NCI-H187 treated with DMSO at 0.1 percent for 48 hours (cell line): ENCODE measurements at regions not wholly inside any gene's neighbourhood (a gene's known extent, or its start where the extent isn't known, plus 50 kb on each side); places are given as distances from the start of the nearest gene placed in this dataset.
"Not testable (repeated sequence)": the region's sequence is repeated elsewhere in the genome, so short reads cannot be mapped to it uniquely, and the experiment has no call there.

Experiments
- DNase-seq: peaks from one replicate; lab custom pipeline; 2025; lab: John Stamatoyannopoulos, UW

DNA sequence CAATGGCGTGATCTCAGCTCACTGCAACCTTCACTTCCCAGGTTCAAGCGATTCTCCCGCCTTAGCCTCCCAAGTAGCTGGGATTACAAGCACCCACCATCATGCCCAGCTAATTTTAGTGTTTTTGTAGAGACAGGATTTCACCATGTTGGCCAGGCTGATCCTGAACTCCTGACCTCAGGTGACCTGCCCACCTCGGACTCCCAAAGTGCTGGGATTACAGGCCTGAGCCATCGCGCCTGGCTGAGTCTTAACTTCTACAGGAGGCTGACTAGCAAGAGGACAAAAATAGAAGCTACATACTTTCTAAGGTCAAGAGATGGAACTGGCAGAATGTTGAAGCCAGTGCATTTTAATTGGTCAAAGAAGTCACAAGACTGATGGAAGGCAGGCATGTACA lies 2296.2 kb upstream of the RAG2 start:
- not testable (repeated sequence) for DNase-seq

DNA sequence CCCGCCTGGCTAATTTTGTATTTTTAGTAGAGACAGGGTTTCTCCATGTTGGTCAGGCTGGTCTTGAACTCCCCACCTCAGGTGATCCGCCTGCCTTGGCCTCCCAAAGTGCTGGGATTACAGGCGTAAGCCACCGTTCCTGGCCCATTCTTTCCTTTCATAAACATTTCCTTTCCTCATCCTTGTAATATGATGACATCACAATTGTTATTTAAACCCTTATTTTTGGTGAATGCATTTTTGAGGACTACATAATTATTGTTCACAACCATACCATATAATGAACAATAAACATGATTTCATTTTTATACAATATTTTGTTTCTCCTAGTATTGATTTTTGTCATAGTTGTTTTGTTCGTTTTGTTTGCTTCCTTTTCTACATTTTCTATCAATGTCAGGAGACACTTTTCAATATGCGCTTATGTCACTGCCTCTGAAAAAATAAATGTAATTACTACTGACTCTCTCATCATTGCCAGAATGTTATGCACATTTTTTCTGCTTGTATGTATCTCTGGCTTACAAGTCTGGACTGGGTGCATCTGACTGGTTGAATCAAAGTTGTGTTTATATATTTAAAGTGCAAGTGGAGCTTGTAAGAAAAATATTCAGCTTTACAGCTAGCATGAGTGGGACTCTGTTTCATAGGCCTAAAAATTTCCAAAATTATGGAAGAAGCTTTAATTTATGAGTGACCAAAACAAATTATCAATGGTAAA lies 2286.3 kb upstream of the RAG2 start:
- DNase-seq: no peak

DNA sequence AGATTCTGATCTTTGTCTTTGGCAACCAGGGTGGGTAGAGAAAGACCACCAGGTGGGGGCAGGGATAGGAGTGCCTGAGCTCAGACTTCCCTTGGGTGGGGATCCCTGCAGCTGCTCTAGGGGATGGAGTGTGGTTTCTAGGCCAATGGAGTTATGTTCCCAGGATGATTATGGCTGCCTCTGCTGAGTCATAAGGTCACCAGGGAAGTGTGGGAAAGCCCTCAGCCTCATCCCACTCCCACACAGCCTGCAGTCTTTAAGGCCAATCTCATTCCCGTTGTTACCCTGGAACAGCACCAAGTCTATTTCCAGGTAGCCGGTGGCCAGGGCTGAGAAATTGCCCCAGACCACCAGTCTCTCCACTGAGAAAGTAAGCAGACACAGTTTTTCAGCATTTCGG lies 2269.3 kb upstream of the RAG2 start:
- no peak for DNase-seq

- DNase-seq: no peak
These were observed 2267.9 kb upstream of the RAG2 start for GRCh38 chr11:38865922-38866321.

- no peak for DNase-seq
These were observed 2245.0 kb upstream of the RAG2 start for GRCh38 chr11:38842991-38843390.

DNA sequence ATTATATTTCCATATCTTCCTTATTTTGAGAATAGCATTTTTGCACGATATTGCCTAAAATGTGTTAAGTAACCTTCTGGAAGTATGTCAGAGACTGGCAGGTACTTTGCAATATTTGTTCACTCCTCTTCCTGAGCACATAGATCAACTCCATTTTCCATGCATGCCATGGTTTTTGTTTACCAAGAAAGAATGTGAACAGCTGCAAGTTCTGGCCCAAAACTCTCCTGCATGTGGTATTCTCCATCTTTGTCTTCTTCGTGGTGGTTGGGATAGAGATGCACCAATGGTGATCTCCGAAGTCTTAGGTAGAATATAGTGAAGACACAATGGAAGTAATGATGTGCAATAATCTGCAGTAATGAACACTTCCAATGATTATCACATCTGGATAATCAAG lies 2241.0 kb upstream of the RAG2 start:
- no peak for DNase-seq

DNA sequence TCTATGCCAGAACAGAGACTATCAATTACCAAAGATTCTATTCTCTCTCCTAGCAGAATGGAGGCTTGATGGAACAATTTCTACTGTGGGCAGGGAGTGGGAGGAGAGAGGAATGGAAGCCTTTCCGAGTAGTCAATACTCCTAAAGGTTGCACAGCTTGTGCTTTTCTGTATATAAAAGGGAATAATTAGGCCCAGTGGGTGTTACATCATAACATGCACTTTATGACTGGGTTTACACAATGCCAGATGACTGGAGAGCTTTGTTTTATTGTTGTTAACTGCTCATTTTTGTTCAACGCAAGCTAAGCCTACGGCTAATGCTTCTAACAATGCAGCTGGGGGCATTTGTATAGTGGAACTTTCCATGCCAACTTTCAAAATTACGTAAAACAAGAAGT lies 2237.9 kb upstream of the RAG2 start:
- no peak for DNase-seq

- no peak for DNase-seq
These were observed 2226.5 kb upstream of the RAG2 start for GRCh38 chr11:38824573-38824972.

DNA sequence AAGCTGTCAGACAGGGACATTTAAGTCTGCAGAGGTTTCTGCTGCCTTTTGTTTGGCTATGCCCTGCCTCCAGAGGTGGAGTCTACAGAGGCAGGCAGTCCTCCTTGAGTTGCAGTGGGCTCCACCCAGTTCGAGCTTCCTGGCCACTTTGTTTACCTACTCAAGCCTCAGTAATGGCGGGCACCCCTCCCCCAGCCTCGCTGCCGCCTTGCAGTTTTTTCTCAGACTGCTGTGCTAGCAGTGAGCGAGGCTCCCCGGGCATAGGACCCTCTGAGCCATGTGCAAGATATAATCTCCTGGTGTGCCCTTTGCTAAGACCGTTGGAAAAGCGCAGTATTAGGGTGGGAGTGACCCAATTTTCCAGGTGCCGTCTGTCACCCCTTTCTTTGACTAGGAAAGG lies 2223.8 kb upstream of the RAG2 start:
- not testable (repeated sequence) for DNase-seq

DNA sequence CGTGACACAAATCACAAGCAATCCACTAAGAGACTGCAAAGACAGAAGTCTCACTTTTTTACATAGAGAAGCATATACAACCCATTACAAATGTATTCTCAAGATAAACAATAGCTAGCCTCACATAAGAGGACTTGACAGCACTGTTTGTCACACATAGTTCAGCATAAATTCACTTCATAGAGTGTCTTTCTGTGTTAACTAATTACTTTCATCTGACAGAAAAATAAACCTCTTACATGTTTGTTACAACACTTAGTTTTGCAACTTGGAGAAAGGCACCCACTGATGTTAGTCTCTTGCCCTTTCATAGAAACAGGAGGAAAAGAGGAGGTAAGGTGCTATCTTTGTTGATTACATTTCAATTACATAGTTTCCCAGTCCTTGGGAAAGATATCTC lies 2221.9 kb upstream of the RAG2 start:
- no peak for DNase-seq

- DNase-seq: no peak
These were observed 2220.7 kb upstream of the RAG2 start for GRCh38 chr11:38818720-38819119.

DNA sequence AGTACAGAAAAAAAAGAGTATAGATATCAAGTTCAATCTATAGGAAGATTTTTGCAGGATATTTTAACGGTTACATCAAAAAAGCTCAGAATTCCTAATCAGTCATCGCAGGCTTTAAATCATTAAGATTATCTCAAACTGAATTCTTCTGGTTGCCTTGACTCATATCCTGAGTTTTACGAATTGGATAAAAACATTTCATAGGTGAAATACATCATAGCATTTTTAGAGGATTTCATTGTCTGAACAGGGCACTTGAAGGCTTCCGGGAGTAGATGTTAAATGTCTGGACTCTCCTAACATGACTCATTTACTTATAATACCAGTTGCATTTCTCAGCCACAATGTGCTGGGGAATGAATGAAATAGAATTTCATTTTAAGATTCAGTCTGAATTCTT lies 2216.6 kb upstream of the RAG2 start:
- no peak for DNase-seq

DNA sequence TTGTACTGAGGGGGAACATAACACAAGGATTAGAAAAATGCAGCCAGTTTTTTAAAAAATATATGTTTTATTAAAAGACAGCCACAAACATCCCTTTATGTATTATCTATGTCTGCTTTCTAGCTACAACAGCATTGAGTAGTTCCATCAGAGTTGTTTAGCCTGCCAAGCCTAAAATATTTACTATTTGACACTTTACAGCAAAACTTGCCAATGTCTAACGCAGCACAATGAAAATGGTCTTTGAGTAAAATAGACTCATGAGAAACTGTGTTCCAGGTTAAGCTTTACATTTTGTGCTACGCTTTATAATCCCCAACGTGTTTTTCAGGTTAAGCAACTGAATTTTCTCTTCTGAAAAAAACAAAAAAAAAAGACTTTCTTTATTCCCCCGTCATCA lies 2211.5 kb upstream of the RAG2 start:
- DNase-seq: no peak

- no peak for DNase-seq
These were observed 2198.2 kb upstream of the RAG2 start for GRCh38 chr11:38796281-38796680.

- DNase-seq: no peak
These were observed 2197.0 kb upstream of the RAG2 start for GRCh38 chr11:38795027-38795426.

- peak; percentile 10 for DNase-seq
These were observed 2193.4 kb upstream of the RAG2 start for GRCh38 chr11:38791346-38791961.

DNA sequence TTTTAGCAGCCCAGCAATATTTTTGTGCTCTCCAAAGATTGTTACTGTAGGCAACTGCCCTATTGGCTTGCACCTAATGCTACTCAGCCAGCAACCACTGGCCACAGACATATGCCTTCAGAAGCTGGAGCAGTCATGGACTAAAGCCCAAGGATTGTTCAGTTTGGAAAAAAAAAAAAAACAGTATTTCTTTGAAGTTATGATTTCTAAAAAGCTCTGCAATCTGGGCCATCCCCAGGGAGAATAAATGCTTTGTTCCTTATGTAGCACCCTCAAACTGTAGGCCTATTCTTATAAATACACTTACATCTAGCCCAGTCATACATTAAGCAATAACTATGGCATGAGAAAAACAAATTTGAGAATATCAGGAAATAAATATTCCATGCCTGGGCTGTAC lies 2190.5 kb upstream of the RAG2 start:
- DNase-seq: no peak

DNA sequence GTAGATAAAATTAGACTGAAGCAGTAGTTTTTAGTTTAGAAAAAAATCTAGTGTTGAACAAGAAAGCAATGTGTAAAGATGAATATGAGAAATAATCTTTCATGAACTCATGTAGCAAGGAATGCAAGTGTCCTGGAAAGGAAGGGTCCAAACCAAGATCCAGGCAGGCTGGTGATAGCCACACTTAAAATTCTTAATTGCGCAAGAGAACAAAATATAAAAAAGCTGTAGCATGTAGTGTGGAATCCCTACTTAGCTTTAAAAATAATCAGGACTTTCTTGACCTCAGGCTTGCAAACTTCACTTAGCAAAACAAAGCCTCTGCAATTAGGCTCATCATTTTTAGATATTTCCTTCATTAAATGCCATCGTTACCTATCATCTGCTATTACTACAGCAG lies 2186.1 kb upstream of the RAG2 start:
- DNase-seq: no peak

GRCh38 chr11:38766796-38767195 lies 2168.8 kb upstream of the RAG2 start:
- no peak for DNase-seq

DNA sequence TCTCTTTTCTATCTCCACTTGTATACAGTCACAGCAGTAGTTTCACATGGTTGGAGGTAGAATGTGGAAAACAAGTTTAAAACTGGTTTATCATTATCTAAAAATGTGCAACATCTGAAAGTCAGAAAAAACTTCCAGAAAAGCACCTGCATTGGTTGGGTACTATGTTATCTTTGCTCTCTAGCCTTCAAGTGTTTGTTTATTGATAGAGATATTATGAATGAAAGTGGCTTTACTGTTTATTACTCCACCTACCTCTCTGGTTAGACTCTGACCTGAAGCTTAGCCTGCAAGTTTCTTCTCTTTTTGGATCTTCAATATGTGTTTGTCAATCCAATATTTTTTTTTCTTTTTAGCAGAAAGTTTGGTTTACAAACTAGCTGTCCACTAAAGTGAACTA lies 2161.4 kb upstream of the RAG2 start:
- no peak for DNase-seq

DNA sequence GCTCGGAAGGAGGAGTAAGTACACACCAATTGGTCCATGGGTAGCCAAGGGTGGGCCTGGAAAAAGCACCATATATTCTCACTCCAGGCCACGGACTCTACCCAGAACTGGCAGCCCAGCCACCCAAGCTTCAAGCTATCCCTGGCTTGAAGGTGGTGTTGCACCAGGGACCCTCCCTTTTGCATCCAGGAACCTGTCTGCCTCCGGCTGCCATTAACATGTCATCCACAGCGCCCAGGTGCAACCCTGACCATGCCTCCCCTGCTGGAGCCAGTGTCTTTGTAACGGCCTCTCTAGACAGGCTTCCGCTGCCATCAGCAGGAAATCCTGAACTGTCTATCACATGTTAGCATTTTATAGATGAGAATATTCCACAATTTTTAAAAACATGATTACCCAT lies 2158.5 kb upstream of the RAG2 start:
- DNase-seq: no peak

- no peak for DNase-seq
These were observed 2153.4 kb upstream of the RAG2 start for GRCh38 chr11:38751421-38751820.

DNA sequence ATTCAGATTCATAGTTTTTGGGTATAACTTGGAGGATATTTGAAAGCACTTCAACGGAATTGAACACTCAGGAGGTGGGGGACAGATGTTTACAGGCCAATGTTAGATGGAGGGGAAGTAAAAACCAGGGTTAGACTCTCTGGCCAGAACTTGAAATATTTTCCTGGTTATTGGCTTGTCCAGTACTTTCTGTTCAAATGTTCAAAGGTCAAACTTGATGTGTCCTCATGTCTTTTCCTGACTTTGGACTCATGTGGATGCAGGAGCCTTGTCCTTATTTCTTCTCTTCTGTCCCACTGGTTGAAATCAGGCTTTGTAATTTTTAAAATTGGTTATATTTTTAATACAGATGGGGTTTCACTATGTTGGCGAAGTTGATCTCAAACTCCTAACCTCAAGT lies 2148.5 kb upstream of the RAG2 start:
- not testable (repeated sequence) for DNase-seq

DNA sequence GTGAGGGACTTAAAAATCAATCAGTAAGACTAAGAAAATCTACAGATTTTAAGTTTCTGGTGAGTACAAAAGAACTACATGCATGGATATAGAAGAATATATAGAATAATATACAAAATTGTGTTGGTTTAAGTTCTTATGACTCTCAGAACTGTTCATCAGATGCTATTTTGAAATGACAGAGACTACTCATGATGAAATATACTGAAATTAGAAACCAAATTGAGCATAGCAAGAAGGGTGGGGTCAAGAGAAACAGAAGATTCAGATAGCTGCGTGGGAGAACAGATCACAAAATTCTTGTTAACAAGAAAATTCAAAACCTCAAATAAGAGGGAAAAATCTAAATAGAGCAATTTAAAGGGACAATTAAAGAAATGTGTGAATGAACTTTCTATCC lies 2125.3 kb upstream of the RAG2 start:
- no peak for DNase-seq
